ENCODE measurements at regions not wholly inside any gene's neighbourhood (a gene's known extent, or its start where the extent isn't known, plus 50 kb on each side); places are given as distances from the start of the nearest gene placed in this dataset.

GRCh38 chr13:28545583-28546333 lies 50.8 kb upstream of the FLT1 start:
- no peak for TF ChIP-seq CTCF (IDR thresholded peaks at IDR 0.05; ENCODE audit: borderline replicate concordance)
- H3K4me3 ChIP-seq = no peak overlapping the region
- no peaks in the 10 kb centered on the region for H3K36me3 ChIP-seq
- H3K4me1 ChIP-seq = no peaks in the 10 kb centered on the region
- peaks cover 9% of the 10 kb centered on the region for H3K9me3 ChIP-seq (replicated peaks)
- DNase-seq = no peak
- H3K27ac ChIP-seq (replicated peaks) = no peak overlapping the region
- H3K27me3 ChIP-seq (ENCODE audit: low read depth) = peaks cover 12% of the 10 kb centered on the region
- intact Hi-C loops (cut with micrococcal nuclease) = no loop called here
